GM10248 (cell line): ENCODE measurements at regions not wholly inside any gene's neighbourhood (a gene's known extent, or its start where the extent isn't known, plus 50 kb on each side); places are given as distances from the start of the nearest gene placed in this dataset.

Source experiments
- CTCF ChIA-PET: fragments of 300-600 bp; sonication (Branson Sonifier 250); formaldehyde crosslinking; extraction: SDS; loops from one replicate; lab custom pipeline; 2021; ENCODE audit warnings: antibody characterized with exemption; lab: Yijun Ruan, JAX
- POLR2A ChIA-PET: fragments of 350-650 bp; sonication (Branson Sonifier 250); formaldehyde crosslinking; extraction: SDS; loops from one replicate; lab custom pipeline; 2020; ENCODE audit warnings: antibody characterized with exemption; lab: Yijun Ruan, JAX
- DNase-seq: peaks from one replicate; pipeline ENCODE4 v3.0.0; 2012; ENCODE audit errors: extremely low spot score
- CTCF ChIP-seq: IDR thresholded peaks from 2 replicates; pipeline ENCODE4 v1.5.1; 2012; ENCODE audit warnings: mild to moderate bottlenecking, low read depth; ENCODE audit errors: extremely low read depth, missing control alignments, control extremely low read depth

- ChIA-PET CTCF (no interaction called here), POLR2A (no interaction called here)
- no peak for TF ChIP-seq CTCF
- no peak for DNase-seq
Observed at GRCh38 chr5:130532786-130533185, 628.5 kb downstream of the CHSY3 start.

GRCh38 chr5:130529511-130530485, 625.5 kb downstream of the CHSY3 start:
- no peak for DNase-seq
- ChIA-PET CTCF (no interaction called here), POLR2A (no interaction called here)
- TF ChIP-seq CTCF = no peak

- ChIA-PET POLR2A (no interaction called here), CTCF (no interaction called here)
- TF ChIP-seq CTCF = no peak
- no peak for DNase-seq
Observed at GRCh38 chr5:130529111-130529510, 624.8 kb downstream of the CHSY3 start.

DNA sequence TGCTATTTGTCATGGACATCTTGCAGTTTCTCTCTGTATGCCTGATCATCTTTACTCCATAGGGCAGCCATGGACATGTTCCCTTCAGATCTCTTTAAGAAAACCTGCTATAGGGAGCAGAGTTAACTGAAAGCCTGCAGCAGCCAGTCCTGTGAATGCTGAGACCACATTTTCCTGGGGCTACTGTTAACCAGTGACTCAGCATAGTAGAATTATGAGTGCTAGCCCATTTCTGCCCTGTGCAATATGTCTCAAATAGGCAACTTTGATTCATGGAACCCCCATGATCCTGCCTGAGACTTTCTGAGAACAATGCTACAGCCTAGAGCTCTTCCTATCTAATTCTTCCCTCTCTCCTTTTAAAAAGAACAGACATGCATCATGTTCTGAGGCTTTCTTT, 624.2 kb downstream of the CHSY3 start:
- ChIA-PET POLR2A (no interaction called here), CTCF (interaction anchor here (1.1 kb wide), 1 partner anchor 9 kb away, joined by 3 read pairs; no protein-coding TSS in a partner anchor)
- TF ChIP-seq CTCF = no peak
- no peak for DNase-seq

GRCh38 chr5:130526708-130527107, 622.4 kb downstream of the CHSY3 start:
- CTCF ChIA-PET = no interaction called here
- no peak for TF ChIP-seq CTCF
- DNase-seq = no peak
- POLR2A ChIA-PET = no interaction called here

DNA sequence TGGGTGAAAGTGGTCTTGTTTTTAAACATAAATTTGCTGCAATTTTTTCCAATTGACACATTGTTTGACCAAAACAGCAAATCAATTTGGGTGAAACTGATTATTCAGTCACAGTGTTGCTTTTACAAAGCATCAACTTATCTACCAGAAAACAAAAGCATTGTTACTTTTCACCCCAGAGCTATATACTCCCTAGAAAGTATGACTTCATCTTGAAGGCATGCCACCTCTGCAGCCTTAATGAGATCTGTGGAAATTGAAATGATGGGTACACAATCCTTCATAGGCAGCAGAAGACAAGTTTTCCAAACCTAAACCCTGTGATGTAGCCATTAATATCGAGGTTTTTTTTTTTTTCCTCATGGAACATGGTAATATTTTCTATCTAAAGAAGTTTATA, 615.9 kb downstream of the CHSY3 start:
- POLR2A ChIA-PET = no interaction called here
- TF ChIP-seq CTCF = no peak
- CTCF ChIA-PET = no interaction called here

More for the DNA sequence above, 615.9 kb downstream of the CHSY3 start:
- DNase-seq = no peak
